Sigmoid colon (tissue), 6 donors: ENCODE measurements at regions not wholly inside any gene's neighbourhood (a gene's known extent, or its start where the extent isn't known, plus 50 kb on each side); places are given as distances from the start of the nearest gene placed in this dataset.

Source experiments
- DNase-seq: peaks from one replicate; pipeline ENCODE4 v3.0.0-alpha.2; 2019
- H3K27ac ChIP-seq, 4 donors: fragments of 200-600 bp; sonication (generic); one replicate each; pipeline ENCODE4 v1.5.1; 2016 to 2019; ENCODE audit warnings: mild to moderate bottlenecking in 1 of 4
- H3K27me3 ChIP-seq, 3 donors: fragments of 200-600 bp; sonication (generic); one replicate each; pipeline ENCODE4 v1.5.1; 2019; ENCODE audit warnings: mild to moderate bottlenecking in 1 of 3
- H3K36me3 ChIP-seq, 4 donors: fragments of 200-600 bp; sonication (generic); one replicate each; pipeline ENCODE4 v1.5.1; 2016 to 2019
- H3K4me1 ChIP-seq, 4 donors: fragments of 200-600 bp; sonication (generic); one replicate each; pipeline ENCODE4 v1.5.1; 2017 to 2019
- H3K4me3 ChIP-seq, 4 donors: fragments of 200-600 bp; sonication (generic); one replicate each; pipeline ENCODE4 v1.5.1; 2017 to 2019; ENCODE audit warnings: mild to moderate bottlenecking in 2 of 4, moderate library complexity in 1 of 4
- H3K9me3 ChIP-seq, 4 donors: fragments of 200-600 bp in 3 of 4; sonication (generic) in 3 of 4; one replicate each; pipeline versions ENCODE4 v1.5.1 to v1.6.1; 2013 to 2019
- CTCF ChIP-seq, 4 experiments: fragments of 450-650 bp in 3 of 4; fragments of 200-600 bp in 1 of 4; IDR thresholded peaks; one replicate each; pipeline ENCODE4 v1.5.1; 2016 to 2019; ENCODE audit warnings: antibody characterized with exemption in 4 of 4, mild to moderate bottlenecking in 3 of 4, moderate library complexity in 2 of 4
- EP300 ChIP-seq, 4 donors: sonication (generic); formaldehyde crosslinking; IDR thresholded peaks; one replicate each; pipeline ENCODE4 v1.6.1; 2017; ENCODE audit warnings: antibody characterized with exemption in 4 of 4
- POLR2A ChIP-seq, 2 donors: fragments of 450-650 bp; IDR thresholded peaks; one replicate each; pipeline ENCODE4 v1.6.1; 2016; ENCODE audit warnings: antibody characterized with exemption in 2 of 2, mild to moderate bottlenecking in 2 of 2, moderate library complexity in 2 of 2
- POLR2AphosphoS5 ChIP-seq, 4 donors: sonication (generic); formaldehyde crosslinking; IDR thresholded peaks; one replicate each; pipeline ENCODE4 v1.6.1; 2017; ENCODE audit warnings: antibody characterized with exemption in 4 of 4
- WGBS, 2 donors: extraction: QIAGEN DNeasy Blood & Tissue Kit; methylation state at CpG; one replicate each; pipeline ENCODE4 v1.1.7; 2013; 5-methylcytosine and 5-hydroxymethylcytosine counted together
- intact Hi-C: fragments of 100-400 bp; cut with DNase I; formaldehyde crosslinking; loops from one replicate; pipeline ENCODE4 v1.15.1; 2023
- donor health status: healthy with polysubstance abuse.
- donor health status: healthy.

DNA sequence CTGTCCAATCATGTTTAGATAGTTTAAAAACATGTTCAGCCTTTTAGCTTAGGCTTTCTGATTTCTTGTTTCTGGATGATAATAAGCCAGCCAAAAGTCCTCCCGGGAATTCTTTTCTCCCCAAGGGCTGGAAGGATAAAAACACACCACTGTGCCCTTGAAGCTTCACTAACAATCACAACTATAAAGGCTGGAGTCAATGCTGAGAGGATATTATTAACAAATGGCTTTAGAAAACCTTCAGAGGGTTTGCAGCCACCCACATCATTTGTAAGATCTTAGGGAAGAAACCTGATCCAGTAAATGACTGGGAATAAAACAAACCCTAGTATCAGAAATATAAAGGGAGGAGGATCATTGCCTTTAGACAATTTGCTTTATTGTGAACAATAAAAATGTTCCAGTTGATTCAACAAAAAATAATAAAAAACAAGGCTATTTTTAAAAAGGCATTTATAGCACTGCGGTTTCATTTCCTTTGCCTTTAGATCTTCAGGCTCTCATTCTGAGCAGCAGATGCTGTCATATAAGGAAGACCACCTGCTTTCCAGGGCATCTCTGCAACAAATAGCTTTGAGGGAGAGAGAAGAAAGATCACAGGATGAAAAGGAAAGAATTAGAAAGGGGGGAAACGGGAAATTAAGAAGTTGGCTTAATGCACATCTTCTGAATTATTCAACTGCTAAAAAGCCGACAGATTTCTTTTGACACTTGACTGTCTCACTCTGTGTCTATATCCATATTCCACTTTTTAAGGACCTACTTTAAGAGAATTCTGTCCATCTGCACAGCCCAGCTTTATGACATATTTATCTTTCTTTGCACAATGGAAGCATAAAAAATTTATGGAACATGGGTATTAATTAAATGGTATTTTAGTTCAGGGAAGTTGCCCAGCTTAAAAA is 277.2 kb upstream of the SLC24A2 start:
- no peak overlapping the region for H3K27ac ChIP-seq
- H3K4me1 ChIP-seq: peaks cover 0 to 4% (median 0%) of the 10 kb centered on the region in 4 donors
- H3K27me3 ChIP-seq: no peaks in the 10 kb centered on the region
- no peak overlapping the region for H3K4me3 ChIP-seq
- H3K9me3 ChIP-seq: no peaks in the 10 kb centered on the region
- 44 to 49% methylated on average over 4 of the region's 4 CpGs for WGBS, 2 donors
- DNase-seq: no peak
- H3K36me3 ChIP-seq: no peaks in the 10 kb centered on the region
- TF ChIP-seq CTCF (IDR thresholded peaks at IDR 0.05) (no peak), EP300 (IDR thresholded peaks at IDR 0.05) (no peak), POLR2AphosphoS5 (IDR thresholded peaks at IDR 0.05) (no peak), POLR2A (IDR thresholded peaks at IDR 0.05) (no peak)
- intact Hi-C loops: no loop called here

DNA sequence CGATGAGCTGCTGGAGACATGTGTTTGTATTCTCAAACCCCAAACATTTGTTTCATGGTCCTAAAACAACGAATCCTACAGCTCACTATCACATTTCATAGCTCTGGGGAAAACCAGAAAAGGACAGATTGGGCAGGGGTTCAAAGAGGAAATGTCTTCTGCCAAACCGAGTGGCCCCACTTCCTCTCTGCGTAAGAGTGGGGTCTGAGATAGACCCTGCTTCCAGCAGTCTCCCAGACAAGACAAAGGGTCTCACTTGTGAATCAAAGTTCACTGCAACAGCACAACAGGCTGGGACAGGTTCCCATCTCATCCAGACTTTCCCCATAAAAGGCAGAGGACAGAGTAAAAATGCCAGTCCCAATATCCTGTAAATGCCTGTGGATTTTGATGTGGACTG is 276.2 kb upstream of the SLC24A2 start:
- Histone ChIP-seq H3K4me1 (peaks cover 0 to 4% (median 0%) of the 10 kb centered on the region in 4 donors), H3K9me3 (no peaks in the 10 kb centered on the region), H3K27ac (no peak overlapping the region), H3K4me3 (no peak overlapping the region), H3K36me3 (no peaks in the 10 kb centered on the region), H3K27me3 (no peaks in the 10 kb centered on the region)
- intact Hi-C loops: no loop called here
- no peak for TF ChIP-seq POLR2AphosphoS5 (IDR thresholded peaks at IDR 0.05)
- no peak for TF ChIP-seq POLR2A (IDR thresholded peaks at IDR 0.05)
- no peak for TF ChIP-seq CTCF (IDR thresholded peaks at IDR 0.05)
- no peak for TF ChIP-seq EP300 (IDR thresholded peaks at IDR 0.05)
- 37 to 46% methylated on average over 4 of the region's 4 CpGs for WGBS, 2 donors
- DNase-seq: no peak

DNA sequence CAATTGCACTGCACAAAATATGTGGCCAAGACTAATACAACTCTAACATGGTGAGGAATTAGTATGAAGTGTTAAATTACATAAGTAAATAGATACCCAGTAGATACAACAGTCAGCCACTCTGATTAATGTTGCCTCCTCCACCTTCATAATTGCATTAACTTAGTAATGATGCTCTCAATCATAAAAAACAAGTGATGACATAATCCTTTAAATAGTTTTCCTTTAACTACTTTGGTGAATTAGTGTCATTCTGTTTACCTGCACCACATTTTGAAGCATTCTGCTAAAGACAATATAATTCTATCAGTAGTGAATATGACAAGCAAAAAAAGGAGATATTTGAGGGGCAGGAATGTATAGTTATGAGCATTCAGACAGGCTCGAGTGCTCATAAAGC is 265.9 kb upstream of the SLC24A2 start:
- TF ChIP-seq EP300 (IDR thresholded peaks at IDR 0.05) (no peak), CTCF (IDR thresholded peaks at IDR 0.05) (no peak), POLR2A (IDR thresholded peaks at IDR 0.05) (no peak), POLR2AphosphoS5 (IDR thresholded peaks at IDR 0.05) (no peak)
- no peaks in the 10 kb centered on the region for H3K9me3 ChIP-seq
- WGBS, 2 donors: 85 to 89% methylated on average over 1 of the region's 1 CpG
- H3K4me1 ChIP-seq: no peaks in the 10 kb centered on the region
- no peak overlapping the region for H3K4me3 ChIP-seq
- H3K36me3 ChIP-seq: no peaks in the 10 kb centered on the region
- intact Hi-C loops: no loop called here
- H3K27me3 ChIP-seq: no peaks in the 10 kb centered on the region
- no peak overlapping the region for H3K27ac ChIP-seq
- DNase-seq: no peak

DNA sequence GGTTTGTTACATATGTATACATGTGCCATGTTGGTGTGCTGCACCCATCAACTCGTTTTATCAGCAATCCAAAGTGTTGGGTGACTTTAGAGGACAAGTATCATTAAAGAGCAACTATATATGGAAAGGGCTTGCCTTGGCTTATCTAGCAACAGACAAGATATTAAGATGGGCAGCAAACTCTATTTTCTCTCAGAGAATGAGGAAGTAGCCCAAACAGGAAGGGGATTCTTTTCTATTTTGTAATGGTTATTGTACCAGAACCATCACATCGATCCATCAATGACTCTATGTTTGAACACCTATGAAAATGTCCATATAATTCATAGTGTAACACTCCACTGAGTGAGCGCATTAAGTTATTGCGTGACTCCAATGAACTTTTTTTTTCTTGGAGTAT is 260.1 kb upstream of the SLC24A2 start:
- intact Hi-C loops: no loop called here
- WGBS, 2 donors: 85% methylated on average over 4 of the region's 4 CpGs
- H3K36me3 ChIP-seq: no peaks in the 10 kb centered on the region
- DNase-seq: no peak
- no peaks in the 10 kb centered on the region for H3K27me3 ChIP-seq
- H3K27ac ChIP-seq: no peak overlapping the region
- no peaks in the 10 kb centered on the region for H3K4me1 ChIP-seq
- TF ChIP-seq POLR2AphosphoS5 (IDR thresholded peaks at IDR 0.05) (no peak), EP300 (IDR thresholded peaks at IDR 0.05) (no peak), POLR2A (IDR thresholded peaks at IDR 0.05) (no peak), CTCF (IDR thresholded peaks at IDR 0.05) (no peak)
- no peaks in the 10 kb centered on the region for H3K9me3 ChIP-seq
- no peak overlapping the region for H3K4me3 ChIP-seq
